ENCODE measurements at regions not wholly inside any gene's neighbourhood (a gene's known extent, or its start where the extent isn't known, plus 50 kb on each side); places are given as distances from the start of the nearest gene placed in this dataset.

DNA sequence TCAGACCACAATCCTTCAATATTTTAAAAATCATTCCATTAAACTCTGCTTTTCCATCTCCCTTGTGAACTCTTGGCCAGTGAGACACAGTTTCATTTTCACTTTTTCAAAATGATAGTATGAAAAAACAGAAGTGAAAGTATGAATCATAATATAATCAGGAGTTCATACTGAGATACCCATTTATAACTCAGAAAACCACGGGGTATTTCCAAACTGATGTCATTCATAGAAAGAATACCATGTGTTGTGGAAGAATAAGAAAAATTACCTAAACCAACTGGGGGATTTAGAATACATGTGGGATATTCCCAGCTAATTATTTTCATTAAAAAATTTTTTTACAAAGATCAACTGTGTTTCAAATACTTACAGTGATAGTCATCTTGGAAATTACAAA, 149.9 kb downstream of the MRPL39 start:
- Histone ChIP-seq H3K18ac (ENCODE audit: extremely low read depth, low read length) (no peak overlapping the region), H3K56ac (replicated peaks; ENCODE audit: insufficient read length, low read depth, low read length) (no peak overlapping the region), H4K91ac (replicated peaks; ENCODE audit: insufficient read length, low read length) (no peak overlapping the region), H2BK12ac (ENCODE audit: low read depth, low read length) (no peak overlapping the region), H3K79me2 (ENCODE audit: control insufficient read depth in 1 of 2, insufficient read depth in 2 of 2, low read length in 2 of 2) (no peaks in the 10 kb centered on the region), H2AK5ac (ENCODE audit: low read depth, low read length) (no peak overlapping the region), H4K8ac (ENCODE audit: extremely low read depth, insufficient read depth, low read length) (no peak overlapping the region), H3K9me3 (ENCODE audit: insufficient read depth in 2 of 2, low read depth in 1 of 2, low read length in 1 of 2) (no peaks in the 10 kb centered on the region), H3K4me1 (replicated peaks in 1 of 4; ENCODE audit: control insufficient read depth in 3 of 4, insufficient read depth in 4 of 4, low read length in 3 of 4) (no peaks in the 10 kb centered on the region), H4K5ac (ENCODE audit: insufficient read length, low read depth, low read length) (no peak overlapping the region), H4K20me1 (replicated peaks in 1 of 2; ENCODE audit: control insufficient read depth in 1 of 2, insufficient read depth in 2 of 2, low read length in 2 of 2) (no peaks in the 10 kb centered on the region), H3K36me3 (ENCODE audit: control insufficient read depth in 2 of 4, insufficient read depth in 4 of 4, low read length in 3 of 4) (no peaks in the 10 kb centered on the region), H2BK15ac (ENCODE audit: low read length) (no peak overlapping the region), H3K27me3 (replicated peaks in 1 of 4; ENCODE audit: control insufficient read depth in 3 of 4, extremely low read depth in 1 of 4, insufficient read depth in 3 of 4, low read length in 3 of 4) (no peaks in the 10 kb centered on the region), H3K27ac (ENCODE audit: low read depth, low read length) (no peak overlapping the region), H3K79me1 (ENCODE audit: low read depth, low read length) (no peaks in the 10 kb centered on the region), H3K4ac (replicated peaks; ENCODE audit: insufficient read length, low read depth, low read length) (no peak overlapping the region), H2AFZ (ENCODE audit: low read length) (no peak overlapping the region), H3K23me2 (ENCODE audit: low read depth, low read length) (no peaks in the 10 kb centered on the region; the same call in 1 of the 2 replicates), H3K14ac (ENCODE audit: insufficient read length) (no peak overlapping the region), H3K4me2 (ENCODE audit: insufficient read depth in 1 of 2, low read depth in 2 of 2, low read length in 2 of 2) (no peak overlapping the region), H3K4me3 (ENCODE audit: extremely low read depth in 1 of 4, insufficient read depth in 2 of 4, low read depth in 3 of 4, low read length in 4 of 4) (no peak overlapping the region), H3K23ac (ENCODE audit: insufficient read length) (no peak overlapping the region), H2BK5ac (ENCODE audit: low read depth, low read length) (no peak overlapping the region), H2BK20ac (ENCODE audit: low read length) (no peak overlapping the region), H2BK120ac (replicated peaks; ENCODE audit: low read depth, low read length) (no peak overlapping the region), H3K9ac (replicated peaks in 1 of 4; ENCODE audit: extremely low read depth in 1 of 4, low read depth in 3 of 4, low read length in 3 of 4) (no peak overlapping the region)
- POLR2A ChIA-PET (ENCODE audit: partially characterized antibody): no interaction called here
- TF ChIP-seq NANOG (IDR thresholded peaks at IDR 0.05; ENCODE audit: insufficient read depth, low read depth, low read length, poor library complexity, severe bottlenecking) (no peak), CHD1 (IDR thresholded peaks at IDR 0.05; ENCODE audit: low read depth, low read length) (no peak), TCF12 (IDR thresholded peaks at IDR 0.05; ENCODE audit: low read depth, low read length) (no peak), CBX5 (IDR thresholded peaks at IDR 0.05; ENCODE audit: low read depth, low read length) (no peak), CTBP2 (IDR thresholded peaks at IDR 0.05; ENCODE audit: borderline replicate concordance, insufficient read depth, insufficient read length, low read length) (no peak), BRCA1 (IDR thresholded peaks at IDR 0.05; ENCODE audit: low read depth, low read length) (no peak)
- FAIRE-seq (no peak), DNase-seq (ENCODE audit: low read depth in 1 of 2, low spot score in 2 of 2) (no peak)
- 90% methylated on average over 1 of the region's 1 CpG; no CpG with 5 or more reads in 1 of the 2 experiments for WGBS, 2 experiments (ENCODE audit: extremely low coverage in 1 of 2, insufficient coverage in 1 of 2, insufficient read length in 1 of 2, insufficient replicate concordance in 2 of 2, low coverage in 1 of 2, low lambda C conversion rate in 2 of 2, missing lambda C conversion rate in 1 of 2)
- CTCF ChIA-PET (ENCODE audit: partially characterized antibody): no interaction called here
